H9 (cell line): ENCODE measurements at regions not wholly inside any gene's neighbourhood (a gene's known extent, or its start where the extent isn't known, plus 50 kb on each side); places are given as distances from the start of the nearest gene placed in this dataset.

Source experiments
- DNase-seq: peaks from one replicate; pipeline ENCODE4 v3.0.0-alpha.2; 2017
- H2AFZ ChIP-seq: one replicate; pipeline ENCODE4 v1.6.1; 2013; ENCODE audit warnings: mild to moderate bottlenecking, low read length, control low read depth, moderate library complexity
- H2AK5ac ChIP-seq: 2 replicates; pipeline ENCODE4 v1.6.1; 2013; ENCODE audit warnings: low read length, control low read depth, mixed read lengths; ENCODE audit not compliant: insufficient read length
- H2BK120ac ChIP-seq: one replicate; pipeline ENCODE4 v1.6.1; 2013; ENCODE audit warnings: low read depth, mild to moderate bottlenecking, low read length, control low read depth, inconsistent platforms; ENCODE audit not compliant: poor library complexity, severe bottlenecking
- H2BK12ac ChIP-seq: 2 replicates; pipeline ENCODE4 v1.6.1; 2013; ENCODE audit warnings: low read length, control low read depth, mixed read lengths, low read depth; ENCODE audit not compliant: insufficient read length
- H2BK15ac ChIP-seq: 2 replicates; pipeline ENCODE4 v1.6.1; 2013; ENCODE audit warnings: low read depth, low read length, control low read depth
- H2BK20ac ChIP-seq: one replicate; pipeline ENCODE4 v1.6.1; 2013; ENCODE audit warnings: low read depth, mild to moderate bottlenecking, low read length, control low read depth, inconsistent platforms; ENCODE audit not compliant: poor library complexity, severe bottlenecking
- H2BK5ac ChIP-seq: 2 replicates; pipeline ENCODE4 v1.6.1; 2013; ENCODE audit warnings: low read length, control low read depth, mixed read lengths; ENCODE audit not compliant: insufficient read length
- H3K14ac ChIP-seq: 2 replicates; pipeline ENCODE4 v1.6.1; 2013; ENCODE audit warnings: low read length, control low read depth; ENCODE audit not compliant: insufficient read depth
- H3K18ac ChIP-seq: 2 replicates; pipeline ENCODE4 v1.6.1; 2013; ENCODE audit warnings: low read depth, mild to moderate bottlenecking, mixed read lengths, low read length, control low read depth; ENCODE audit not compliant: insufficient read length
- H3K23ac ChIP-seq: 2 replicates; pipeline ENCODE4 v1.6.1; 2013; ENCODE audit warnings: low read length, control low read depth, mixed read lengths, low read depth; ENCODE audit not compliant: insufficient read length
- H3K23me2 ChIP-seq: 2 replicates; pipeline ENCODE4 v1.6.1; 2013; ENCODE audit warnings: low read depth, mild to moderate bottlenecking, mixed read lengths, low read length, control low read depth; ENCODE audit not compliant: insufficient read length, poor library complexity, severe bottlenecking
- H3K27ac ChIP-seq: 2 replicates; pipeline ENCODE4 v1.5.1; 2013; ENCODE audit warnings: low read length, control low read depth, mixed read lengths, low read depth; ENCODE audit not compliant: insufficient read length
- H3K27me3 ChIP-seq: 2 replicates; pipeline ENCODE4 v1.6.1; 2013; ENCODE audit warnings: low read length, control low read depth, inconsistent platforms; ENCODE audit not compliant: insufficient read depth
- H3K4ac ChIP-seq: 2 replicates; pipeline ENCODE4 v1.6.1; 2013; ENCODE audit warnings: low read depth, mild to moderate bottlenecking, control low read depth, inconsistent platforms, low read length, moderate library complexity
- H3K4me1 ChIP-seq: 2 replicates; pipeline ENCODE4 v1.6.1; 2013; ENCODE audit warnings: low read length, control low read depth, inconsistent platforms; ENCODE audit not compliant: insufficient read depth
- H3K4me2 ChIP-seq: 2 replicates; pipeline ENCODE4 v1.6.1; 2013; ENCODE audit warnings: low read length, control low read depth, mixed read lengths; ENCODE audit not compliant: insufficient read length, insufficient read depth
- H3K56ac ChIP-seq: 2 replicates; pipeline ENCODE4 v1.6.1; 2013; ENCODE audit warnings: low read depth, mild to moderate bottlenecking, mixed read lengths, low read length, control low read depth; ENCODE audit not compliant: insufficient read length
- H3K79me1 ChIP-seq: 2 replicates; pipeline ENCODE4 v1.6.1; 2013; ENCODE audit warnings: low read depth, mild to moderate bottlenecking, moderate library complexity, low read length, control low read depth, inconsistent platforms; ENCODE audit not compliant: insufficient read depth, poor library complexity, severe bottlenecking
- H3K79me2 ChIP-seq: 2 replicates; pipeline ENCODE4 v1.6.1; 2013; ENCODE audit warnings: low read length, control low read depth, inconsistent platforms; ENCODE audit not compliant: insufficient read depth
- H3K9ac ChIP-seq: 2 replicates; pipeline ENCODE4 v1.6.1; 2013; ENCODE audit warnings: low read length, control low read depth, mixed read lengths; ENCODE audit not compliant: insufficient read length; ENCODE audit errors: extremely low read depth
- H3K9me3 ChIP-seq: one replicate; pipeline ENCODE4 v1.6.1; 2013; ENCODE audit warnings: low read depth, low read length, inconsistent platforms; ENCODE audit not compliant: control insufficient read depth
- H3T11ph ChIP-seq: one replicate; pipeline ENCODE4 v1.6.1; 2013; ENCODE audit warnings: mild to moderate bottlenecking, low read length, control low read depth, inconsistent platforms
- H4K20me1 ChIP-seq: one replicate; pipeline ENCODE4 v1.6.1; 2013; ENCODE audit not compliant: control insufficient read depth, insufficient read length, insufficient read depth
- H4K5ac ChIP-seq: 2 replicates; pipeline ENCODE4 v1.6.1; 2013; ENCODE audit warnings: low read depth, mild to moderate bottlenecking, mixed read lengths, low read length, control low read depth; ENCODE audit not compliant: insufficient read length
- H4K8ac ChIP-seq: replicated peaks from 2 replicates; pipeline ENCODE4 v1.6.1; 2013; ENCODE audit warnings: low read length, control low read depth, mixed read lengths, low read depth; ENCODE audit not compliant: insufficient read length
- H4K91ac ChIP-seq: 2 replicates; pipeline ENCODE4 v1.6.1; 2013; ENCODE audit warnings: low read depth, mild to moderate bottlenecking, moderate library complexity, mixed read lengths, low read length, control low read depth; ENCODE audit not compliant: insufficient read length
- H3K27ac Mint-ChIP-seq, 3 experiments: 2 replicates in 2 of 3; 3 replicates in 1 of 3; pipeline ENCODE4 v1.8.0; 2020 to 2021; ENCODE audit warnings: mixed read lengths in 3 of 3, mild to moderate bottlenecking in 1 of 3, moderate library complexity in 1 of 3
- H3K27me3 Mint-ChIP-seq: 2 replicates; pipeline ENCODE4 v1.8.0; 2021; ENCODE audit warnings: low read depth, mild to moderate bottlenecking, moderate library complexity, mixed read lengths
- H3K36me3 Mint-ChIP-seq, 3 experiments: 2 replicates in 2 of 3; 3 replicates in 1 of 3; pipeline ENCODE4 v1.8.0; 2020 to 2021; ENCODE audit warnings: low read depth in 3 of 3, mixed read lengths in 3 of 3; ENCODE audit not compliant: insufficient read depth in 1 of 3
- H3K4me1 Mint-ChIP-seq, 2 experiments: 2 replicates each; pipeline ENCODE4 v1.8.0; 2020; ENCODE audit warnings: mixed read lengths in 2 of 2
- H3K4me3 Mint-ChIP-seq, 2 experiments: 2 replicates in 1 of 2; 3 replicates in 1 of 2; pipeline ENCODE4 v1.8.0; 2020 to 2021; ENCODE audit warnings: mild to moderate bottlenecking in 2 of 2, mixed read lengths in 2 of 2, moderate library complexity in 1 of 2
- H3K9me3 Mint-ChIP-seq, 2 experiments: 2 replicates in 1 of 2; 3 replicates in 1 of 2; pipeline ENCODE4 v1.8.0; 2020; ENCODE audit warnings: mild to moderate bottlenecking in 2 of 2, mixed read lengths in 2 of 2, moderate library complexity in 1 of 2
- CTCF ChIP-seq: fragments of 200-600 bp; sonication (generic); conservative IDR thresholded peaks from 3 replicates; pipeline ENCODE4 v1.8.0; 2021; ENCODE audit warnings: antibody characterized with exemption, mild to moderate bottlenecking
- WGBS: extraction: QIAGEN DNeasy Blood & Tissue Kit; methylation state at CpG from one replicate; pipeline ENCODE4 v1.1.7; 2013; ENCODE audit warnings: missing lambda C conversion rate, low lambda C conversion rate, mixed read lengths; ENCODE audit not compliant: insufficient read length; ENCODE audit errors: extremely low coverage; 5-methylcytosine and 5-hydroxymethylcytosine counted together

GRCh38 chr5:128662997-128663396, 125.0 kb upstream of the FBN2 start:
- Mint-ChIP-seq H3K36me3 (peaks cover 5 to 11% (median 6%) of the 10 kb centered on the region in 3 experiments; a peak in 4 of 7 replicates), H3K27ac (no peak overlapping the region), H3K4me1 (peaks cover 0 to 3% of the 10 kb centered on the region in 2 experiments; a peak in 2 of 4 replicates), H3K4me3 (no peak overlapping the region), H3K9me3 (peaks cover 7 to 14% of the 10 kb centered on the region in 2 experiments; a peak in 4 of 5 replicates), H3K27me3 (no peaks in the 10 kb centered on the region)
- Histone ChIP-seq H3K23me2 (no peaks in the 10 kb centered on the region), H2BK120ac (no peak overlapping the region), H4K91ac (no peak overlapping the region), H3K4me2 (no peak overlapping the region), H3K14ac (no peak overlapping the region), H4K8ac (no peak overlapping the region), H3K4ac (no peak overlapping the region), H3K18ac (no peak overlapping the region), H3K79me2 (no peaks in the 10 kb centered on the region), H3K9me3 (no peaks in the 10 kb centered on the region), H3K56ac (no peak overlapping the region), H2BK12ac (no peak overlapping the region), H4K5ac (no peak overlapping the region), H3K27me3 (no peaks in the 10 kb centered on the region), H3K23ac (no peak overlapping the region), H2AFZ (no peak overlapping the region), H3K27ac (no peak overlapping the region), H3K9ac (no peak overlapping the region), H2AK5ac (no peak overlapping the region), H2BK15ac (no peak overlapping the region), H2BK20ac (no peak overlapping the region), H3T11ph (no peak overlapping the region), H3K79me1 (no peaks in the 10 kb centered on the region), H4K20me1 (no peaks in the 10 kb centered on the region), H3K4me1 (no peaks in the 10 kb centered on the region), H2BK5ac (no peak overlapping the region)
- no CpG with 5 or more reads among the region's 2 CpGs for WGBS
- no peak for DNase-seq
- no peak for TF ChIP-seq CTCF
